Mesothelial cell of epicardium (in vitro differentiated cells): ENCODE measurements at regions not wholly inside any gene's neighbourhood (a gene's known extent, or its start where the extent isn't known, plus 50 kb on each side); places are given as distances from the start of the nearest gene placed in this dataset.

ENCODE experiments used
- DNase-seq, 2 experiments: peaks; one replicate each; pipeline ENCODE4 v3.0.0; 2021; ENCODE audit warnings: low spot score in 2 of 2; ENCODE audit not compliant: unreplicated experiment in 2 of 2
- H3K27ac Mint-ChIP-seq: 2 replicates; pipeline ENCODE4 v1.8.0; 2021; ENCODE audit warnings: mixed read lengths
- H3K27me3 Mint-ChIP-seq: 2 replicates; pipeline ENCODE4 v1.8.0; 2021; ENCODE audit warnings: low read depth, mixed read lengths
- H3K36me3 Mint-ChIP-seq: 2 replicates; pipeline ENCODE4 v1.8.0; 2021; ENCODE audit warnings: mixed read lengths
- H3K4me1 Mint-ChIP-seq: 2 replicates; pipeline ENCODE4 v1.8.0; 2021; ENCODE audit warnings: mixed read lengths
- H3K4me3 Mint-ChIP-seq: 2 replicates; pipeline ENCODE4 v1.8.0; 2021; ENCODE audit warnings: mild to moderate bottlenecking, moderate library complexity, mixed read lengths
- H3K9me3 Mint-ChIP-seq: 2 replicates; pipeline ENCODE4 v1.8.0; 2021; ENCODE audit warnings: mixed read lengths
- CTCF ChIP-seq: fragments of 200-600 bp; sonication (generic); IDR thresholded peaks from one replicate; pipeline ENCODE4 v1.5.0; 2021; ENCODE audit warnings: antibody characterized with exemption; ENCODE audit not compliant: unreplicated experiment

DNA sequence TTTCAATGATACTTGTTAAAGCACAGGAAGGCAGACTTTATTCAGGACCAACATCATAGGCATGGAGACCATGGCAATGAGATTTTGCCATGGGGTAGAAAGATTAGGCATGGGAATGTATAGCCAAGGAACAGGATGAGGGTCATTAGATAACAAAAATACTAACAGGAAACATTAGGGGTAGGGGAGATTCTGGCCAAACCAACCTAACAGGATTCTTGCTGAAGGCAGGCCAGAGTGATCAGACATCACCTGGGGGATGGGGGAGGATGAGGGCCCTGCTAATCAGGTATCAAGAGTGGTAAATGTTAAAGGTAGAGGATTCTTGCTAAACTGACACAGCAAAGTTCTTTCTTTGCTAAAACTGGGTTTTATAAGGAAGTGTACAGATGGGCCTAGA, 481.8 kb downstream of the ETS1 start:
- no peaks in the 10 kb centered on the region for H3K36me3 Mint-ChIP-seq
- H3K9me3 Mint-ChIP-seq: peaks cover 18% of the 10 kb centered on the region
- H3K27me3 Mint-ChIP-seq: no peaks in the 10 kb centered on the region
- peaks cover 9% of the 10 kb centered on the region for H3K4me1 Mint-ChIP-seq
- H3K4me3 Mint-ChIP-seq: no peak overlapping the region
- DNase-seq: no peak
- H3K27ac Mint-ChIP-seq: no peak overlapping the region
- TF ChIP-seq CTCF: no peak

GRCh38 chr11:128103278-128103873, 484.0 kb downstream of the ETS1 start:
- peaks cover 11% of the 10 kb centered on the region for H3K9me3 Mint-ChIP-seq
- H3K4me3 Mint-ChIP-seq: no peak overlapping the region
- H3K27ac Mint-ChIP-seq: no peak overlapping the region
- no peak for DNase-seq
- no peaks in the 10 kb centered on the region for H3K36me3 Mint-ChIP-seq
- no peak for TF ChIP-seq CTCF
- H3K27me3 Mint-ChIP-seq: no peaks in the 10 kb centered on the region
- H3K4me1 Mint-ChIP-seq: peaks cover 9% of the 10 kb centered on the region

DNA sequence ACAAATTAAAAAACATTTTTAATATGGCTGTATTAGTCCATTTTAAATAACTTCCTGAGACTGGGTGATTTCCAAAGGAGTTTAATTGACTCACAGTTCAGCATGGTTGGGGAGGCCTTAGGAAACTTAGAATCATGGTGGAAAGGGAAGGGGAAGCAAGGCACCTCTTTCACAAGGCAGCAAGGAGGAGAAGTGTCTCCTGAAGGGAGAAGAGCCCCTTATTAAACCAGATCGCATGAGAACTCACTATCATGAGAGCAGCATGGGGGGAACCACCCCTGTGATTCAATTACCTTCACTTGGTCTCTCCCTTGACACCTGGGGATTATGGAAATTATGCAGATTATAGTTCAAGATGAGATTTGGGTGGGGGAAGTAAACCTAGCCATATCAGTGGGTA, 488.6 kb downstream of the ETS1 start:
- Mint-ChIP-seq H3K36me3 (no peaks in the 10 kb centered on the region), H3K27me3 (no peaks in the 10 kb centered on the region), H3K9me3 (peaks cover 5% of the 10 kb centered on the region), H3K27ac (no peak overlapping the region), H3K4me3 (no peak overlapping the region), H3K4me1 (no peaks in the 10 kb centered on the region)
- no peak for TF ChIP-seq CTCF
- DNase-seq: no peak

GRCh38 chr11:128095466-128095981, 491.8 kb downstream of the ETS1 start:
- no peak overlapping the region for H3K4me3 Mint-ChIP-seq
- peaks cover 5% of the 10 kb centered on the region for H3K9me3 Mint-ChIP-seq
- TF ChIP-seq CTCF: no peak
- H3K27me3 Mint-ChIP-seq: no peaks in the 10 kb centered on the region
- no peaks in the 10 kb centered on the region for H3K36me3 Mint-ChIP-seq
- DNase-seq: no peak
- H3K27ac Mint-ChIP-seq: no peak overlapping the region
- H3K4me1 Mint-ChIP-seq: no peaks in the 10 kb centered on the region

GRCh38 chr11:128093689-128094088, 493.7 kb downstream of the ETS1 start:
- DNase-seq: no peak
- Mint-ChIP-seq H3K9me3 (peaks cover 14% of the 10 kb centered on the region), H3K4me1 (no peaks in the 10 kb centered on the region), H3K27ac (no peak overlapping the region), H3K4me3 (no peak overlapping the region), H3K36me3 (peaks cover 2% of the 10 kb centered on the region), H3K27me3 (no peaks in the 10 kb centered on the region)
- TF ChIP-seq CTCF: no peak

DNA sequence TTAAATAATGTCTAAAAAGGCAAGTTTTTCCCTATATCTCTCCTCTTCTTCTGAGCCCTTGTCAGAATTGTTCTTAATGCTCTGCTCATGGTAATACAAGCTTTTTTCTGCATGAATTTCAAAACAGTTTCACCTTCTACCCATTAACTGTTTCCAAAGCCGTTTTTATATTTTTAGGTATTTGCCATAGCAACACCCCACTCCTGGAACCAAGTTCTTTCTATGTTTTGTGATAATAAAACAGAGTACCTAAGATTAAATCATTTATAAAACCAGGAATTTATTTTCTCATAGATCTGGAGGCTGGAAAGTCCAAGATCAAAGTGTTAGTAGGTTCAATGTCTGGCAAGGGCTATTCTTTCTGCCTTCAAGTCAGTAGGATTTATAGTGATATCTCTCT, 497.4 kb downstream of the ETS1 start:
- no peak for TF ChIP-seq CTCF
- H3K36me3 Mint-ChIP-seq: peaks cover 2% of the 10 kb centered on the region
- H3K27me3 Mint-ChIP-seq: no peaks in the 10 kb centered on the region
- no peak for DNase-seq
- no peaks in the 10 kb centered on the region for H3K4me1 Mint-ChIP-seq
- H3K4me3 Mint-ChIP-seq: no peak overlapping the region
- H3K27ac Mint-ChIP-seq: no peak overlapping the region
- H3K9me3 Mint-ChIP-seq: peaks cover 23% of the 10 kb centered on the region
